ENCODE measurements at regions not wholly inside any gene's neighbourhood (a gene's known extent, or its start where the extent isn't known, plus 50 kb on each side); places are given as distances from the start of the nearest gene placed in this dataset.

DNA sequence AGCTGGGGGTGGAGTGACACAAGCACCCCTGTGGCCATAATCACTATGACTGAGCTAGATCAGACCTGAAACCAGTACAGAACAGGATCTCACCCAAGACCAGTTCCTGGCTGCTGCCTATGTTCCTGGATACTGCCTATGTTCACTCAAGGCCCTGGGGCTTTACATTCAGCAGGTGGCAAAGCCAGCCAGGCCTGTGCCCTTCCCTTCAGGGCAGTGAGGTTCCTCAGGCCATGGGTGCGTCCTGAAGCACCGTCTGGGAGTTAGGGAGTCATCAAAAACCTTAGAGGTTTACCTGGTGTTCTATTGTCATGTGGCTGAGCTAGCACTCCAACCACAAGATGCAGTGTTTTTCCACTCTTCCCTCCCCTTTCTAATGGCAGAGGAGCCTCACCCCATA is 419.8 kb downstream of the TMEM232 start:
- TF ChIP-seq, protein P1, sequence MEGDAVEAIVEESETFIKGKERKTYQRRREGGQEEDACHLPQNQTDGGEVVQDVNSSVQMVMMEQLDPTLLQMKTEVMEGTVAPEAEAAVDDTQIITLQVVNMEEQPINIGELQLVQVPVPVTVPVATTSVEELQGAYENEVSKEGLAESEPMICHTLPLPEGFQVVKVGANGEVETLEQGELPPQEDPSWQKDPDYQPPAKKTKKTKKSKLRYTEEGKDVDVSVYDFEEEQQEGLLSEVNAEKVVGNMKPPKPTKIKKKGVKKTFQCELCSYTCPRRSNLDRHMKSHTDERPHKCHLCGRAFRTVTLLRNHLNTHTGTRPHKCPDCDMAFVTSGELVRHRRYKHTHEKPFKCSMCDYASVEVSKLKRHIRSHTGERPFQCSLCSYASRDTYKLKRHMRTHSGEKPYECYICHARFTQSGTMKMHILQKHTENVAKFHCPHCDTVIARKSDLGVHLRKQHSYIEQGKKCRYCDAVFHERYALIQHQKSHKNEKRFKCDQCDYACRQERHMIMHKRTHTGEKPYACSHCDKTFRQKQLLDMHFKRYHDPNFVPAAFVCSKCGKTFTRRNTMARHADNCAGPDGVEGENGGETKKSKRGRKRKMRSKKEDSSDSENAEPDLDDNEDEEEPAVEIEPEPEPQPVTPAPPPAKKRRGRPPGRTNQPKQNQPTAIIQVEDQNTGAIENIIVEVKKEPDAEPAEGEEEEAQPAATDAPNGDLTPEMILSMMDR (IDR thresholded peaks at IDR 0.05): no peak
- no peak for TF ChIP-seq POLR2AphosphoS5 (IDR thresholded peaks at IDR 0.05; ENCODE audit: insufficient read depth in 1 of 2, low read depth in 1 of 2)
- no peak for TF ChIP-seq POLR2A (IDR thresholded peaks at IDR 0.05)
